ENCODE measurements at regions not wholly inside any gene's neighbourhood (a gene's known extent, or its start where the extent isn't known, plus 50 kb on each side); places are given as distances from the start of the nearest gene placed in this dataset.

DNA sequence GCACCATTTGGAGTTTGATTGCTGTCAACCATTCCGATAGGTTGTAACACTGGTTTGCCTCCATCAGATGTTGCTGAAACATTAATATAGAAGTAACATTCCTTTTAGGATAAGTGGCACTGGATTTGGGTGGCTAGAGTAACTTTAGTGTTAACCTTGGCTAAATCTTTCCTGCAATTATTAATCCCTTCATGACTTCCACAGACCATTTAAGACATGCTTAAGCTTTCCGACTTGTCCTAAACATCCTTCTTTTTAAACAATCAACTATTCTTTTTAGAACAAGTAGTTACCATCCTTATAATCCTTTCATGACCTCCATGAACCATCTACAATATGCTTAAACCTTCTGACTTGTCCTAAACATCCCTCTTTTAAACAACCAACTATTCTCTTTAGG lies 465.5 kb downstream of the DCDC2C start:
- Histone ChIP-seq H3K4me3 (no peak overlapping the region), H3K9ac (ENCODE audit: control insufficient read depth, insufficient read depth, low read length) (no peak overlapping the region), H3K4me2 (ENCODE audit: control insufficient read depth, insufficient read depth) (no peak overlapping the region), H4K20me1 (ENCODE audit: control insufficient read depth, insufficient read depth) (no peaks in the 10 kb centered on the region), H3K27me3 (replicated peaks in 1 of 2; ENCODE audit: control insufficient read depth in 2 of 2, insufficient read depth in 2 of 2, low read length in 1 of 2) (no peaks in the 10 kb centered on the region), H3K4me1 (ENCODE audit: control insufficient read depth, insufficient read depth, low read length) (no peaks in the 10 kb centered on the region), H3K9me3 (replicated peaks; ENCODE audit: control insufficient read depth, insufficient read depth, low read length) (no peaks in the 10 kb centered on the region), H3K79me2 (ENCODE audit: control insufficient read depth, insufficient read depth, low read length) (no peaks in the 10 kb centered on the region), H3K36me3 (ENCODE audit: control insufficient read depth in 2 of 2, insufficient read depth in 2 of 2, low read length in 1 of 2) (no peaks in the 10 kb centered on the region), H2AFZ (ENCODE audit: control insufficient read depth, low read depth, low read length) (no peak overlapping the region), H3K27ac (ENCODE audit: control insufficient read depth, insufficient read depth) (no peak overlapping the region)
- in situ Hi-C loops (cut with MboI) = no loop called here
- SMC1A ChIA-PET (ENCODE audit: uncharacterized antibody, unreplicated experiment) = no interaction called here
- intact Hi-C loops (cut with micrococcal nuclease; ENCODE audit: unreplicated experiment) = no loop called here
- TF ChIP-seq CBX3 (IDR thresholded peaks at IDR 0.05; ENCODE audit: borderline replicate concordance, low read depth) = no peak
- no peak for TF ChIP-seq SP1 (IDR thresholded peaks at IDR 0.05; ENCODE audit: low read depth, low read length)
- TF ChIP-seq SREBF2 (IDR thresholded peaks at IDR 0.05; ENCODE audit: low read length) = no peak
- TF ChIP-seq NFYA (IDR thresholded peaks at IDR 0.05; ENCODE audit: borderline replicate concordance, low read depth, low read length) = no peak
- no peak for TF ChIP-seq SRF (IDR thresholded peaks at IDR 0.05; ENCODE audit: low read depth in 2 of 2, low read length in 2 of 2)
- TF ChIP-seq, protein P1, sequence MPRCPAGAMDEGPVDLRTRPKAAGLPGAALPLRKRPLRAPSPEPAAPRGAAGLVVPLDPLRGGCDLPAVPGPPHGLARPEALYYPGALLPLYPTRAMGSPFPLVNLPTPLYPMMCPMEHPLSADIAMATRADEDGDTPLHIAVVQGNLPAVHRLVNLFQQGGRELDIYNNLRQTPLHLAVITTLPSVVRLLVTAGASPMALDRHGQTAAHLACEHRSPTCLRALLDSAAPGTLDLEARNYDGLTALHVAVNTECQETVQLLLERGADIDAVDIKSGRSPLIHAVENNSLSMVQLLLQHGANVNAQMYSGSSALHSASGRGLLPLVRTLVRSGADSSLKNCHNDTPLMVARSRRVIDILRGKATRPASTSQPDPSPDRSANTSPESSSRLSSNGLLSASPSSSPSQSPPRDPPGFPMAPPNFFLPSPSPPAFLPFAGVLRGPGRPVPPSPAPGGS (IDR thresholded peaks at IDR 0.05; ENCODE audit: borderline replicate concordance, insufficient read depth, low read depth, low read length, poor library complexity, severe bottlenecking) = no peak
- no peak for TF ChIP-seq TARDBP (IDR thresholded peaks at IDR 0.05; ENCODE audit: borderline replicate concordance)
- no peak for TF ChIP-seq ZNF24 (IDR thresholded peaks at IDR 0.05)
- no peak for TF ChIP-seq MEF2A (IDR thresholded peaks at IDR 0.05; ENCODE audit: insufficient read depth, low read depth, low read length)
- TF ChIP-seq MYB (IDR thresholded peaks at IDR 0.05; ENCODE audit: borderline replicate concordance, low read depth, low read length) = no peak
- no peak for TF ChIP-seq MYC (IDR thresholded peaks at IDR 0.05; ENCODE audit: insufficient read depth, insufficient read length, insufficient replicate concordance, low read length, severe bottlenecking)
- TF ChIP-seq NR2C1 (IDR thresholded peaks at IDR 0.05) = no peak
- TF ChIP-seq CREM (IDR thresholded peaks at IDR 0.05; ENCODE audit: low read depth) = no peak
- TF ChIP-seq, protein P2, sequence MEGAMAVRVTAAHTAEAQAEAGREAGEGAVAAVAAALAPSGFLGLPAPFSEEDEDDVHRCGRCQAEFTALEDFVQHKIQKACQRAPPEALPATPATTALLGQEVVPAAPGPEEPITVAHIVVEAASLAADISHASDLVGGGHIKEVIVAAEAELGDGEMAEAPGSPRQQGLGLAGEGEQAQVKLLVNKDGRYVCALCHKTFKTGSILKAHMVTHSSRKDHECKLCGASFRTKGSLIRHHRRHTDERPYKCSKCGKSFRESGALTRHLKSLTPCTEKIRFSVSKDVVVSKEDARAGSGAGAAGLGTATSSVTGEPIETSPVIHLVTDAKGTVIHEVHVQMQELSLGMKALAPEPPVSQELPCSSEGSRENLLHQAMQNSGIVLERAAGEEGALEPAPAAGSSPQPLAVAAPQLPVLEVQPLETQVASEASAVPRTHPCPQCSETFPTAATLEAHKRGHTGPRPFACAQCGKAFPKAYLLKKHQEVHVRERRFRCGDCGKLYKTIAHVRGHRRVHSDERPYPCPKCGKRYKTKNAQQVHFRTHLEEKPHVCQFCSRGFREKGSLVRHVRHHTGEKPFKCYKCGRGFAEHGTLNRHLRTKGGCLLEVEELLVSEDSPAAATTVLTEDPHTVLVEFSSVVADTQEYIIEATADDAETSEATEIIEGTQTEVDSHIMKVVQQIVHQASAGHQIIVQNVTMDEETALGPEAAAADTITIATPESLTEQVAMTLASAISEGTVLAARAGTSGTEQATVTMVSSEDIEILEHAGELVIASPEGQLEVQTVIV (IDR thresholded peaks at IDR 0.05; ENCODE audit: borderline replicate concordance, partially characterized antibody) = no peak
- 77% methylated on average over 2 of the region's 2 CpGs for WGBS (ENCODE audit: insufficient coverage, insufficient replicate concordance, low lambda C conversion rate, missing lambda C conversion rate)
- CTCF ChIA-PET = no interaction called here
- no peak for DNase-seq (ENCODE audit: low read depth, low spot score)
- RAD21 ChIA-PET (ENCODE audit: unreplicated experiment) = no interaction called here
- no TSS peak for BruUV-seq (replicated peaks)
- POLR2A ChIA-PET = no interaction called here
- FAIRE-seq = no peak
- no peak for ATAC-seq

All from GM12878 (cell line).